ENCODE measurements at regions not wholly inside any gene's neighbourhood (a gene's known extent, or its start where the extent isn't known, plus 50 kb on each side); places are given as distances from the start of the nearest gene placed in this dataset.

- DNase-seq = no peak
Observed at GRCh38 chr19:32189956-32190706, 155.3 kb upstream of the ZNF507 start.

GRCh38 chr19:32191921-32192320, 153.5 kb upstream of the ZNF507 start:
- DNase-seq = no peak

- no peak for DNase-seq
Observed at GRCh38 chr19:32195706-32196610, 149.5 kb upstream of the ZNF507 start.

- no peak for DNase-seq
Observed at GRCh38 chr19:32196690-32197420, 148.6 kb upstream of the ZNF507 start.

GRCh38 chr19:32197896-32198882, 147.2 kb upstream of the ZNF507 start:
- DNase-seq = no peak

- no peak for DNase-seq
Observed at GRCh38 chr19:32199501-32200040, 145.8 kb upstream of the ZNF507 start.

- no peak for DNase-seq
Observed at GRCh38 chr19:32200312-32201038, 144.9 kb upstream of the ZNF507 start.

GRCh38 chr19:32201211-32201610, 144.2 kb upstream of the ZNF507 start:
- DNase-seq = no peak

GRCh38 chr19:32201636-32202051, 143.8 kb upstream of the ZNF507 start:
- DNase-seq = no peak

GRCh38 chr19:32202244-32202643, 143.2 kb upstream of the ZNF507 start:
- DNase-seq = no peak

GRCh38 chr19:32203161-32203560, 142.2 kb upstream of the ZNF507 start:
- DNase-seq = no peak

- DNase-seq = no peak
Observed at GRCh38 chr19:32206065-32206464, 139.3 kb upstream of the ZNF507 start.

GRCh38 chr19:32208060-32208459, 137.3 kb upstream of the ZNF507 start:
- DNase-seq = no peak

- no peak for DNase-seq
Observed at GRCh38 chr19:32219392-32219791, 126.0 kb upstream of the ZNF507 start.

GRCh38 chr19:32219881-32220472, 125.4 kb upstream of the ZNF507 start:
- DNase-seq = no peak

- no peak for DNase-seq
Observed at GRCh38 chr19:32220951-32221350, 124.5 kb upstream of the ZNF507 start.

GRCh38 chr19:32222556-32222955, 122.9 kb upstream of the ZNF507 start:
- DNase-seq = no peak

- DNase-seq = no peak
Observed at GRCh38 chr19:32223106-32223505, 122.3 kb upstream of the ZNF507 start.

- DNase-seq = no peak
Observed at GRCh38 chr19:32223595-32224370, 121.6 kb upstream of the ZNF507 start.

Measured in NCI-H1417 (cell line).